HEK293 (cell line): ENCODE measurements at regions not wholly inside any gene's neighbourhood (a gene's known extent, or its start where the extent isn't known, plus 50 kb on each side); places are given as distances from the start of the nearest gene placed in this dataset.
"Not testable (repeated sequence)": the region's sequence is repeated elsewhere in the genome, so short reads cannot be mapped to it uniquely, and the experiment has no call there.

Experiments used
- CTCF ChIA-PET: fragments of 350-600 bp; formaldehyde crosslinking; extraction: SDS; loops from one replicate; lab custom pipeline; 2021; ENCODE audit warnings: antibody characterized with exemption; lab: Yijun Ruan, JAX
- POLR2A ChIA-PET: fragments of 300-600 bp; formaldehyde crosslinking; extraction: SDS; loops from one replicate; lab custom pipeline; 2020; ENCODE audit warnings: antibody characterized with exemption, inconsistent platforms; lab: Yijun Ruan, JAX
- H3K27ac ChIP-seq: fragments of 200-500 bp; sonication (Bioruptor generic); 2 replicates; pipeline ENCODE4 v1.5.1; 2014; ENCODE audit warnings: low read depth, low read length, control low read depth, inconsistent platforms; ENCODE audit errors: extremely low read depth
- H3K36me3 ChIP-seq, 2 experiments: fragments of 200-500 bp in 1 of 2; sonication (Bioruptor generic) in 1 of 2; 1 replicate in 1 of 2; 2 replicates in 1 of 2; pipeline ENCODE4 v1.5.1; 2014 to 2017; ENCODE audit warnings: inconsistent platforms in 2 of 2, low read length in 2 of 2; ENCODE audit not compliant: control insufficient read depth in 2 of 2, insufficient read depth in 1 of 2
- H3K4me1 ChIP-seq: fragments of 200-500 bp; sonication (Bioruptor generic); 2 replicates; pipeline ENCODE4 v1.5.1; 2014; ENCODE audit warnings: mild to moderate bottlenecking, low read length, inconsistent platforms; ENCODE audit not compliant: control insufficient read depth, insufficient read depth
- H3K4me3 ChIP-seq: 2 replicates; pipeline ENCODE4 v1.5.1; 2011; ENCODE audit warnings: low read depth, mild to moderate bottlenecking, control low read depth, low read length, moderate library complexity
- H3K9me3 ChIP-seq: fragments of 200-500 bp; sonication (Bioruptor generic); 2 replicates; pipeline ENCODE4 v1.5.1; 2014; ENCODE audit warnings: low read depth, low read length, inconsistent platforms; ENCODE audit not compliant: control insufficient read depth, insufficient read depth
- EGR2 ChIP-seq: fragments of 450-650 bp; formaldehyde crosslinking; IDR thresholded peaks from 2 replicates; pipeline ENCODE4 v1.5.1; 2016; ENCODE audit warnings: low read depth, missing biosample characterization, missing genetic modification characterization
- KLF7 ChIP-seq: fragments of 450-650 bp; formaldehyde crosslinking; IDR thresholded peaks from 2 replicates; pipeline ENCODE4 v1.5.1; 2016; ENCODE audit warnings: missing biosample characterization, missing genetic modification characterization, borderline replicate concordance
- RBAK ChIP-seq: fragments of 450-650 bp; formaldehyde crosslinking; IDR thresholded peaks from 2 replicates; pipeline ENCODE4 v1.5.1; 2016; ENCODE audit warnings: missing biosample characterization, missing genetic modification characterization
- REPIN1 ChIP-seq: fragments of 450-650 bp; formaldehyde crosslinking; IDR thresholded peaks from 2 replicates; pipeline ENCODE4 v1.5.1; 2017; ENCODE audit warnings: missing biosample characterization, missing genetic modification characterization, low read depth
- ZNF138 ChIP-seq: fragments of 450-650 bp; formaldehyde crosslinking; IDR thresholded peaks from 2 replicates; pipeline ENCODE4 v1.5.1; 2016; ENCODE audit warnings: missing biosample characterization, missing genetic modification characterization, borderline replicate concordance
- ZNF211 ChIP-seq: fragments of 450-650 bp; formaldehyde crosslinking; IDR thresholded peaks from 2 replicates; pipeline ENCODE4 v1.5.1; 2016; ENCODE audit warnings: low read depth, missing biosample characterization, missing genetic modification characterization
- ZNF274 ChIP-seq, 2 experiments: fragments of 200-500 bp in 1 of 2; fragments of 450-650 bp in 1 of 2; sonication (Bioruptor generic) in 1 of 2; formaldehyde crosslinking in 1 of 2; IDR thresholded peaks; 2 replicates each; pipeline versions ENCODE4 v1.5.1 to v1.6.1; 2014 to 2016; ENCODE audit warnings: borderline replicate concordance in 1 of 2, inconsistent platforms in 1 of 2, low read length in 1 of 2, missing biosample characterization in 1 of 2, missing genetic modification characterization in 1 of 2
- ZNF366 ChIP-seq: fragments of 450-650 bp; formaldehyde crosslinking; conservative IDR thresholded peaks from 2 replicates; pipeline ENCODE4 v1.5.1; 2016; ENCODE audit warnings: missing biosample characterization, missing genetic modification characterization
- ZNF37A ChIP-seq: fragments of 450-650 bp; IDR thresholded peaks from 2 replicates; pipeline ENCODE4 v1.5.1; 2018; ENCODE audit warnings: missing biosample characterization, missing genetic modification characterization
- ZNF394 ChIP-seq: fragments of 450-650 bp; formaldehyde crosslinking; IDR thresholded peaks from 2 replicates; pipeline ENCODE4 v1.5.1; 2016; ENCODE audit warnings: missing biosample characterization, missing genetic modification characterization, mild to moderate bottlenecking, moderate library complexity, borderline replicate concordance
- ZNF501 ChIP-seq: fragments of 450-650 bp; formaldehyde crosslinking; IDR thresholded peaks from 2 replicates; pipeline ENCODE4 v1.5.1; 2016; ENCODE audit warnings: missing biosample characterization, missing genetic modification characterization
- ZNF513 ChIP-seq: fragments of 450-650 bp; IDR thresholded peaks from 2 replicates; pipeline ENCODE4 v1.5.1; 2018; ENCODE audit warnings: missing biosample characterization, missing genetic modification characterization
- ZNF530 ChIP-seq: fragments of 450-650 bp; formaldehyde crosslinking; IDR thresholded peaks from 2 replicates; pipeline ENCODE4 v1.5.1; 2016; ENCODE audit warnings: low read depth, missing biosample characterization, missing genetic modification characterization
- ZNF549 ChIP-seq: fragments of 450-650 bp; IDR thresholded peaks from 2 replicates; pipeline ENCODE4 v1.5.1; 2018; ENCODE audit warnings: missing biosample characterization, missing genetic modification characterization, mild to moderate bottlenecking, inconsistent platforms, moderate library complexity
- ZNF571 ChIP-seq: fragments of 450-650 bp; formaldehyde crosslinking; IDR thresholded peaks from 2 replicates; pipeline ENCODE4 v1.5.0; 2017; ENCODE audit warnings: missing biosample characterization, missing genetic modification characterization
- ZNF585B ChIP-seq: fragments of 450-650 bp; formaldehyde crosslinking; IDR thresholded peaks from 2 replicates; pipeline ENCODE4 v1.5.1; 2016; ENCODE audit warnings: missing biosample characterization, missing genetic modification characterization
- TF ChIP-seq, protein P1 (sequence below): fragments of 450-650 bp; formaldehyde crosslinking; IDR thresholded peaks from 2 replicates; pipeline ENCODE4 v1.5.1; 2017; ENCODE audit warnings: missing biosample characterization, missing genetic modification characterization
- TF ChIP-seq, protein P2 (sequence below): fragments of 450-650 bp; formaldehyde crosslinking; IDR thresholded peaks from 2 replicates; pipeline ENCODE4 v1.5.1; 2016; ENCODE audit warnings: missing biosample characterization, missing genetic modification characterization

- H3K27ac ChIP-seq, result no peak overlapping the region
- POLR2A ChIA-PET, result no interaction called here
- H3K9me3 ChIP-seq, result no peaks in the 10 kb centered on the region
- H3K4me1 ChIP-seq, result no peaks in the 10 kb centered on the region
- H3K36me3 ChIP-seq, result no peaks in the 10 kb centered on the region
- CTCF ChIA-PET, result no interaction called here
- TF ChIP-seq REPIN1, result no peak
- TF ChIP-seq ZNF394 (tag by site-specific recombination), result no peak
- TF ChIP-seq ZNF513, result no peak
- no peak for TF ChIP-seq ZNF530
- TF ChIP-seq RBAK (tag by site-specific recombination), result no peak
- no peak for TF ChIP-seq ZNF211 (tag by site-specific recombination)
- TF ChIP-seq KLF7 (tag by site-specific recombination), result no peak
- no peak for TF ChIP-seq ZNF571 (tag by site-specific recombination)
- no peak for TF ChIP-seq ZNF138 (tag by site-specific recombination)
- TF ChIP-seq ZNF549 (tag by site-specific recombination), result no peak
- TF ChIP-seq, protein P1, sequence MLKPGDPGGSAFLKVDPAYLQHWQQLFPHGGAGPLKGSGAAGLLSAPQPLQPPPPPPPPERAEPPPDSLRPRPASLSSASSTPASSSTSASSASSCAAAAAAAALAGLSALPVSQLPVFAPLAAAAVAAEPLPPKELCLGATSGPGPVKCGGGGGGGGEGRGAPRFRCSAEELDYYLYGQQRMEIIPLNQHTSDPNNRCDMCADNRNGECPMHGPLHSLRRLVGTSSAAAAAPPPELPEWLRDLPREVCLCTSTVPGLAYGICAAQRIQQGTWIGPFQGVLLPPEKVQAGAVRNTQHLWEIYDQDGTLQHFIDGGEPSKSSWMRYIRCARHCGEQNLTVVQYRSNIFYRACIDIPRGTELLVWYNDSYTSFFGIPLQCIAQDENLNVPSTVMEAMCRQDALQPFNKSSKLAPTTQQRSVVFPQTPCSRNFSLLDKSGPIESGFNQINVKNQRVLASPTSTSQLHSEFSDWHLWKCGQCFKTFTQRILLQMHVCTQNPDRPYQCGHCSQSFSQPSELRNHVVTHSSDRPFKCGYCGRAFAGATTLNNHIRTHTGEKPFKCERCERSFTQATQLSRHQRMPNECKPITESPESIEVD (tag by site-specific recombination), result no peak
- TF ChIP-seq EGR2 (tag by site-specific recombination), result no peak
- TF ChIP-seq ZNF366, result no peak
- no peak for TF ChIP-seq ZNF585B (tag by site-specific recombination)
- TF ChIP-seq ZNF501 (tag by site-specific recombination), result no peak
- TF ChIP-seq ZNF37A (tag by site-specific recombination), result no peak
- TF ChIP-seq, protein P2, sequence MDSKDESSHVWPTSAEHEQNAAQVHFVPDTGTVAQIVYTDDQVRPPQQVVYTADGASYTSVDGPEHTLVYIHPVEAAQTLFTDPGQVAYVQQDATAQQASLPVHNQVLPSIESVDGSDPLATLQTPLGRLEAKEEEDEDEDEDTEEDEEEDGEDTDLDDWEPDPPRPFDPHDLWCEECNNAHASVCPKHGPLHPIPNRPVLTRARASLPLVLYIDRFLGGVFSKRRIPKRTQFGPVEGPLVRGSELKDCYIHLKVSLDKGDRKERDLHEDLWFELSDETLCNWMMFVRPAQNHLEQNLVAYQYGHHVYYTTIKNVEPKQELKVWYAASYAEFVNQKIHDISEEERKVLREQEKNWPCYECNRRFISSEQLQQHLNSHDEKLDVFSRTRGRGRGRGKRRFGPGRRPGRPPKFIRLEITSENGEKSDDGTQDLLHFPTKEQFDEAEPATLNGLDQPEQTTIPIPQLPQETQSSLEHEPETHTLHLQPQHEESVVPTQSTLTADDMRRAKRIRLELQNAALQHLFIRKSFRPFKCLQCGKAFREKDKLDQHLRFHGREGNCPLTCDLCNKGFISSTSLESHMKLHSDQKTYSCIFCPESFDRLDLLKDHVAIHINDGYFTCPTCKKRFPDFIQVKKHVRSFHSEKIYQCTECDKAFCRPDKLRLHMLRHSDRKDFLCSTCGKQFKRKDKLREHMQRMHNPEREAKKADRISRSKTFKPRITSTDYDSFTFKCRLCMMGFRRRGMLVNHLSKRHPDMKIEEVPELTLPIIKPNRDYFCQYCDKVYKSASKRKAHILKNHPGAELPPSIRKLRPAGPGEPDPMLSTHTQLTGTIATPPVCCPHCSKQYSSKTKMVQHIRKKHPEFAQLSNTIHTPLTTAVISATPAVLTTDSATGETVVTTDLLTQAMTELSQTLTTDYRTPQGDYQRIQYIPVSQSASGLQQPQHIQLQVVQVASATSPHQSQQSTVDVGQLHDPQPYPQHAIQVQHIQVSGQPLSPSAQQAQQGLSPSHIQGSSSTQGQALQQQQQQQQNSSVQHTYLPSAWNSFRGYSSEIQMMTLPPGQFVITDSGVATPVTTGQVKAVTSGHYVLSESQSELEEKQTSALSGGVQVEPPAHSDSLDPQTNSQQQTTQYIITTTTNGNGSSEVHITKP (tag by site-specific recombination), result no peak
- no peak for TF ChIP-seq ZNF274 (IDR thresholded peaks at IDR 0.05; ENCODE audit: low read length)
- TF ChIP-seq ZNF274 (tag by site-specific recombination; IDR thresholded peaks at IDR 0.05; ENCODE audit: borderline replicate concordance), result no peak
- H3K4me3 ChIP-seq, result no peak overlapping the region
Observed at GRCh38 chr2:89000235-89000634, 308.8 kb downstream of the RPIA start.

- H3K27ac ChIP-seq, H3K4me3 ChIP-seq, H3K9me3 ChIP-seq, H3K4me1 ChIP-seq, H3K36me3 ChIP-seq, POLR2A ChIA-PET: not testable (repeated sequence)
- CTCF ChIA-PET, result interaction anchor here (1.2 kb wide), 1 partner anchor 44 kb away, joined by 3 read pairs; no protein-coding TSS in a partner anchor
Observed at GRCh38 chr2:89004238-89004637, 312.8 kb downstream of the RPIA start.

GRCh38 chr2:89020566-89020965 lies 329.1 kb downstream of the RPIA start:
- H3K4me1 ChIP-seq, H3K36me3 ChIP-seq, POLR2A ChIA-PET, H3K27ac ChIP-seq, H3K4me3 ChIP-seq, H3K9me3 ChIP-seq: not testable (repeated sequence)
- CTCF ChIA-PET, result interaction anchor here (0.6 kb wide), 1 partner anchor 9 kb away, joined by 4 read pairs; no protein-coding TSS in a partner anchor

- H3K36me3 ChIP-seq, H3K4me1 ChIP-seq, CTCF ChIA-PET, H3K4me3 ChIP-seq, POLR2A ChIA-PET, H3K27ac ChIP-seq, H3K9me3 ChIP-seq: not testable (repeated sequence)
Observed at GRCh38 chr2:89026296-89026695, 334.8 kb downstream of the RPIA start.

DNA sequence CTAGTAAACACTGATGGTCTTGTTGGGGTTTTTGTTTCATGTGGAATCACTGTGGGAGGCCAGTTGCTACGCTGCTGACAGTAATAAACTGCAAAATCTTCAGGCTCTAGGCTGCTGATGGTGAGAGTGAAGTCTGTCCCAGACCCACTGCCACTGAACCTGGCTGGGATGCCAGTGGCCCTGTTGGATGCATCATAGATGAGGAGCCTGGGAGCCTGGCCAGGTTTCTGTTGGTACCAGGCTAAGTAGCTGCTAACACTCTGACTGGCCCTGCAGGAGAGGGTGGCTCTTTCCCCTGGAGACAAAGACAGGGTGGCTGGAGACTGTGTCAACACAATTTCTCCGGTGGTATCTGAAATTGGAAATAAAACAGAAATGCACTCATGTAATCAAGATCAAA lies 335.6 kb downstream of the RPIA start:
- H3K36me3 ChIP-seq, H3K9me3 ChIP-seq, H3K4me1 ChIP-seq, POLR2A ChIA-PET, CTCF ChIA-PET, H3K4me3 ChIP-seq, H3K27ac ChIP-seq: not testable (repeated sequence)
